AG08395 (cell line): ENCODE measurements at regions not wholly inside any gene's neighbourhood (a gene's known extent, or its start where the extent isn't known, plus 50 kb on each side); places are given as distances from the start of the nearest gene placed in this dataset.

Experiments
- DNase-seq: peaks from one replicate; pipeline ENCODE4 v3.0.0; 2012; ENCODE audit warnings: mixed read lengths, low spot score

GRCh38 chr1:87508247-87508787 lies 179.6 kb downstream of the LMO4 start:
- DNase-seq, result no peak

GRCh38 chr1:87510540-87510939 lies 181.9 kb downstream of the LMO4 start:
- DNase-seq, result no peak

GRCh38 chr1:87511449-87511848 lies 182.8 kb downstream of the LMO4 start:
- no peak for DNase-seq

GRCh38 chr1:87512431-87512830 lies 183.8 kb downstream of the LMO4 start:
- DNase-seq, result no peak

GRCh38 chr1:87513255-87513654 lies 184.6 kb downstream of the LMO4 start:
- DNase-seq, result peak; percentile 6

- no peak for DNase-seq
These were observed 185.4 kb downstream of the LMO4 start for GRCh38 chr1:87513966-87514660.

GRCh38 chr1:87515781-87516180 lies 187.1 kb downstream of the LMO4 start:
- DNase-seq, result peak; percentile 12

GRCh38 chr1:87518794-87519193 lies 190.1 kb downstream of the LMO4 start:
- no peak for DNase-seq

GRCh38 chr1:87521452-87521851 lies 192.8 kb downstream of the LMO4 start:
- DNase-seq, result no peak

GRCh38 chr1:87523466-87523865 lies 194.8 kb downstream of the LMO4 start:
- DNase-seq, result no peak

GRCh38 chr1:87524021-87524754 lies 195.5 kb downstream of the LMO4 start:
- no peak for DNase-seq

GRCh38 chr1:87528754-87529517 lies 200.3 kb downstream of the LMO4 start:
- no peak for DNase-seq

- no peak for DNase-seq
These were observed 201.5 kb downstream of the LMO4 start for GRCh38 chr1:87530042-87530807.

GRCh38 chr1:87535551-87535950 lies 206.9 kb downstream of the LMO4 start:
- no peak for DNase-seq

GRCh38 chr1:87539147-87539546 lies 210.5 kb downstream of the LMO4 start:
- no peak for DNase-seq

- DNase-seq, result no peak
These were observed 214.0 kb downstream of the LMO4 start for GRCh38 chr1:87542697-87543096.

GRCh38 chr1:87549738-87550137 lies 221.1 kb downstream of the LMO4 start:
- no peak for DNase-seq

GRCh38 chr1:87553511-87553910 lies 224.8 kb downstream of the LMO4 start:
- DNase-seq, result no peak

GRCh38 chr1:87555366-87555765 lies 226.7 kb downstream of the LMO4 start:
- DNase-seq, result no peak

- DNase-seq, result no peak
These were observed 227.6 kb downstream of the LMO4 start for GRCh38 chr1:87556326-87556725.

GRCh38 chr1:87558921-87559320 lies 230.2 kb downstream of the LMO4 start:
- DNase-seq, result no peak

GRCh38 chr1:87560137-87560536 lies 231.5 kb downstream of the LMO4 start:
- DNase-seq, result no peak
